Gastroesophageal sphincter (tissue), 3 donors: ENCODE measurements at regions not wholly inside any gene's neighbourhood (a gene's known extent, or its start where the extent isn't known, plus 50 kb on each side); places are given as distances from the start of the nearest gene placed in this dataset.

Experiments
- CTCF ChIP-seq, 4 experiments: fragments of 200-600 bp in 2 of 4; fragments of 450-650 bp in 2 of 4; sonication (generic) in 1 of 4; IDR thresholded peaks; one replicate each; pipeline ENCODE4 v1.5.1; 2017 to 2019; ENCODE audit warnings: antibody characterized with exemption in 4 of 4, mild to moderate bottlenecking in 2 of 4, moderate library complexity in 2 of 4
- EP300 ChIP-seq: sonication (generic); formaldehyde crosslinking; IDR thresholded peaks from one replicate; pipeline ENCODE4 v1.6.1; 2017; ENCODE audit warnings: antibody characterized with exemption, mild to moderate bottlenecking
- POLR2A ChIP-seq, 2 donors: fragments of 450-650 bp; IDR thresholded peaks; one replicate each; pipeline ENCODE4 v1.6.1; 2017; ENCODE audit warnings: antibody characterized with exemption in 2 of 2, mild to moderate bottlenecking in 2 of 2, moderate library complexity in 1 of 2
- POLR2AphosphoS5 ChIP-seq: sonication (generic); formaldehyde crosslinking; IDR thresholded peaks from one replicate; pipeline ENCODE4 v1.6.1; 2017; ENCODE audit warnings: antibody characterized with exemption

GRCh38 chr1:72915581-72915980 is 633.2 kb upstream of the NEGR1 start:
- TF ChIP-seq CTCF (IDR thresholded peaks at IDR 0.05) (no peak), POLR2AphosphoS5 (no peak), EP300 (no peak), POLR2A (IDR thresholded peaks at IDR 0.05) (no peak)
